Ishikawa (cell line): ENCODE measurements at regions not wholly inside any gene's neighbourhood (a gene's known extent, or its start where the extent isn't known, plus 50 kb on each side); places are given as distances from the start of the nearest gene placed in this dataset.

Experiments
- CEBPB ChIP-seq: IDR thresholded peaks from 2 replicates; pipeline ENCODE4 v1.6.1; 2012
- CREB1 ChIP-seq: IDR thresholded peaks from 2 replicates; pipeline ENCODE4 v1.6.1; 2012; ENCODE audit warnings: low read depth
- EP300 ChIP-seq: IDR thresholded peaks from 2 replicates; pipeline ENCODE4 v1.6.1; 2012; ENCODE audit warnings: borderline replicate concordance
- FOXM1 ChIP-seq: IDR thresholded peaks from 2 replicates; pipeline ENCODE4 v1.6.1; 2012; ENCODE audit warnings: low read depth, borderline replicate concordance
- MAX ChIP-seq: IDR thresholded peaks from 2 replicates; pipeline ENCODE4 v1.6.1; 2012
- NFIC ChIP-seq: IDR thresholded peaks from 2 replicates; pipeline ENCODE4 v1.6.1; 2012
- REST ChIP-seq: IDR thresholded peaks from 2 replicates; pipeline ENCODE4 v1.6.1; 2012; ENCODE audit warnings: low read depth, mild to moderate bottlenecking
- TAF1 ChIP-seq: IDR thresholded peaks from 2 replicates; pipeline ENCODE4 v1.6.1; 2012; ENCODE audit warnings: low read depth, mild to moderate bottlenecking
- YY1 ChIP-seq: IDR thresholded peaks from 2 replicates; pipeline ENCODE4 v1.6.1; 2012; ENCODE audit warnings: low read depth

GRCh38 chr2:60295636-60295962 lies 257.9 kb downstream of the BCL11A start:
- TF ChIP-seq MAX (no peak), EP300 (no peak), FOXM1 (no peak), CREB1 (no peak), NFIC (no peak), YY1 (no peak), REST (no peak), CEBPB (no peak), TAF1 (no peak)
